HFF-Myc (cell line): ENCODE measurements at regions not wholly inside any gene's neighbourhood (a gene's known extent, or its start where the extent isn't known, plus 50 kb on each side); places are given as distances from the start of the nearest gene placed in this dataset.

Experiments
- DNase-seq: peaks from one replicate; pipeline ENCODE4 v3.0.0-alpha.2; 2011; ENCODE audit warnings: low read depth; ENCODE audit errors: extremely low read depth
- H3K4me3 ChIP-seq: replicated peaks from 2 replicates; pipeline ENCODE4 v1.5.1; 2011; ENCODE audit warnings: low read depth, mild to moderate bottlenecking, control low read depth, low read length
- TF ChIP-seq, protein P1 (sequence below): IDR thresholded peaks from 2 replicates; pipeline ENCODE4 v1.5.1; 2012; ENCODE audit warnings: mild to moderate bottlenecking, low read depth, low read length, control low read depth; ENCODE audit errors: missing control alignments

GRCh38 chr15:69735121-69735520 lies 282.5 kb downstream of the RPLP1 start:
- DNase-seq: no peak
- TF ChIP-seq, protein P1, sequence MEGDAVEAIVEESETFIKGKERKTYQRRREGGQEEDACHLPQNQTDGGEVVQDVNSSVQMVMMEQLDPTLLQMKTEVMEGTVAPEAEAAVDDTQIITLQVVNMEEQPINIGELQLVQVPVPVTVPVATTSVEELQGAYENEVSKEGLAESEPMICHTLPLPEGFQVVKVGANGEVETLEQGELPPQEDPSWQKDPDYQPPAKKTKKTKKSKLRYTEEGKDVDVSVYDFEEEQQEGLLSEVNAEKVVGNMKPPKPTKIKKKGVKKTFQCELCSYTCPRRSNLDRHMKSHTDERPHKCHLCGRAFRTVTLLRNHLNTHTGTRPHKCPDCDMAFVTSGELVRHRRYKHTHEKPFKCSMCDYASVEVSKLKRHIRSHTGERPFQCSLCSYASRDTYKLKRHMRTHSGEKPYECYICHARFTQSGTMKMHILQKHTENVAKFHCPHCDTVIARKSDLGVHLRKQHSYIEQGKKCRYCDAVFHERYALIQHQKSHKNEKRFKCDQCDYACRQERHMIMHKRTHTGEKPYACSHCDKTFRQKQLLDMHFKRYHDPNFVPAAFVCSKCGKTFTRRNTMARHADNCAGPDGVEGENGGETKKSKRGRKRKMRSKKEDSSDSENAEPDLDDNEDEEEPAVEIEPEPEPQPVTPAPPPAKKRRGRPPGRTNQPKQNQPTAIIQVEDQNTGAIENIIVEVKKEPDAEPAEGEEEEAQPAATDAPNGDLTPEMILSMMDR: no peak
- H3K4me3 ChIP-seq: no peak overlapping the region

GRCh38 chr15:69736161-69736560 lies 283.5 kb downstream of the RPLP1 start:
- TF ChIP-seq, protein P1: no peak
- DNase-seq: no peak
- no peak overlapping the region for H3K4me3 ChIP-seq

GRCh38 chr15:69737916-69738315 lies 285.3 kb downstream of the RPLP1 start:
- H3K4me3 ChIP-seq: no peak overlapping the region
- DNase-seq: no peak
- TF ChIP-seq, protein P1: no peak

DNA sequence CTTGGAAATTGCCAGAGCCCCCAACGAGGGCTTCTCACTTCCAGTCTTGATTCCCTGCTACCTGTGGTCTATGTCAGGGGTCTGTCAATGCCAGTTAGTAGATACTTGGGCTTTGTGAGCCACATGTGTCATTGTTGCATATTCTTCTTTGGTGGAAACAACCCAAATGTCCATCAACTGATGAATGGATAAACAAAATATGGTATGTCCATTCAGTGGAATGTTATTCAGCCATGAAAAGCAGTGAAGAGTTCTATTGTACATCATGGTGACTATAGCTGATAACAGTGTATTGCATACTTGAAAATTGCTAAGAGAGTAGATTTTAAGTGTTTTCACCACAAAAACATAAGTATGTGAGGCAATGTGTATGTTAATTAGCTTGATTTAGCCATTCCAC lies 288.1 kb downstream of the RPLP1 start:
- H3K4me3 ChIP-seq: no peak overlapping the region
- DNase-seq: no peak
- TF ChIP-seq, protein P1: no peak

DNA sequence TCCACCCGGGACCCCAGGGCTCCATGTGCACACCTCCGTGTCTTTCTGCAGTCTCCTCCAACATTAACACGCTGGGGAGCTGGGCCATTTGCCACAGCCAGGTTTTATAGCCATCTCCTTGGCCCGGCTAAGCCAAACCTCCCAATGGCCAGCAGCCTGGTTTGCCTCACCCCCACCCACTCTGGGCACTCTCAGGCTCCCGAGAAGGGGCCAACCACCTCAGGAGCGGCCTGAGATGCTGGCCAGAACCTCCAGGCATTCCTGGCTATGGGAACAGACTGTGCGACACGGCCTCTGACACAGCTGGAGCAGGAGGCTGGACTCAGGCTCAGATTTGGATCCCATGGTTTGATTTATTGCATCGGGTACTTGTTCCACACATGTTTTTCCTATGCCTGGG lies 289.7 kb downstream of the RPLP1 start:
- no peak overlapping the region for H3K4me3 ChIP-seq
- TF ChIP-seq, protein P1: no peak
- no peak for DNase-seq

DNA sequence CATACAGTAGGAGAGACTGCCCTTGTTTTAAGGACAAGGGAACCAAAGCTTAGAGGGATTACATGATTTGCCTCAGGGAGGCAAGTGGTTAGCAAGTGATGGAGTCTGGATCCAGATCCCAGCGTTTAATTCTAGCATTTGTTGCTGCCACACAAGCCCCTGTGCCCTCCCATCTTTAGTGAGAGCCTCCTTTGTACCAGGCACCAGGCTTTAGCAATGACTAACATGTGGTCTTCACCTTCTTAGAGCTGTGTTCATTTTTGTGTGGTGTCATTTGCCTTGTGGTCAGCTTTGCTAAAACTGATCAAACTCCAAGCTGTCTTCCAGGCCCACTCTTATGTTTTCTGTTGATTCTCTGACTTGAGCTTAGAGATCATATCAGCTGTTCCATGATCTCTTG lies 290.5 kb downstream of the RPLP1 start:
- no peak for DNase-seq
- no peak overlapping the region for H3K4me3 ChIP-seq
- TF ChIP-seq, protein P1: no peak

DNA sequence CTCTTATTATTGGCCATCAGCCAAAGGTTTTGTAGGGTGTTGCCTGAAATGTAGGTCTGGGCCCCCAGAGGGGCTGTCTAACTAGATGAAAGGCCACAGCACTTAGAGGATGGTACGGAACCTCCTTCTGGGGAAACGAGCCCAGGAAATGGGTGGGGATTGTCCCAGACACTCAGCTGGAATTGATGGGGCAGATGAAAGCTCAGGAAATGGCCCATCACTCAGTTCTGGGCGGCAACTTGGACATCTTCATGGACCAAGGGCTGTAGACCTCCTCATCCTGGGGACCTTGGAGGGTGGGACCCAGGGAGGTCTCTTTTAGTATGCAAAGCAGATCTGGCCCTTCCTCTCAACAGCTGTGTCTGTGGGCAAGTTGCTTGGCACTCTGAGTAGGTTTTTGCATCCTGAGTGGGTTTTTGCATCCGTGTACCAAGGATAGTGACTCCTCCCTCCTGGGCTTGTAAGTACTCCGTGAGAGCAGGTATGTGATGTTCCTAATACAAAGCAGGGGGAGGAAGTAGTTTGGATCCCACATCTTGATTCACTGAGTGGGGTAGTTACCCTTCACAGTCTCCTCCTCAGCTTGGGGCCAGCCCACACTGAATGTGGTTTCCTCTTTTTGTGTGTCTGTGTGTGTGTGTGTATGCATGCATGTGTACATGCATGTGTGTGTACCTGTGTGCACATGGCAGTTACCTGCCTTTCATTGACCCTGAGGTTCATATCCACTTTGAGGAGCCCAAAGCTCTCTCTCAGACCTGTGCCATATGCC lies 292.0 kb downstream of the RPLP1 start:
- H3K4me3 ChIP-seq: no peak overlapping the region
- TF ChIP-seq, protein P1: no peak
- DNase-seq: no peak
